GM18867 (cell line): ENCODE measurements at regions not wholly inside any gene's neighbourhood (a gene's known extent, or its start where the extent isn't known, plus 50 kb on each side); places are given as distances from the start of the nearest gene placed in this dataset.
A peak's percentile ranks its signal among the peaks of the same experiment; 100 is the strongest.

Experiments
- ATAC-seq: cut with Tn5 transposase; IDR thresholded peaks from one replicate; pipeline ENCODE4 v1.9.1; 2021; ENCODE audit warnings: mild to moderate bottlenecking, moderate library complexity; ENCODE audit not compliant: unreplicated experiment

DNA sequence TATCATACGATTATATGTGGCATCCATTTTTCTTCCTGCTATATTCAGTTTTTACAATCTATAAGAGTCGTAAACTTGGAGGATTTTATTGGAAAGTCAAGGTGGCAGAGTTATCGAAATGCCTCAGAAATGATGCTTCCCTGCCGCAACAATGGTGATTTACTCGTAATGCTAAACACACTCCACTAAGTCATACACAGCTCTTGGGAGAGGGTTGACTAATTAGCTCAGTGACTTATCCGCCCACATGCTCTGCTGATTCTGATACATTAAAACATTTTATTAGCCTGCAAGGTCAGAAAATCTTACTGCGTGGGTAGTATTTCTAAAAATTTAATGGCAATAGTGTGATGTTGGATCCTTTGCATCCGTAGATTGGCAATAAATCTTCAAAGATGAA, 420.1 kb downstream of the ARAP2 start:
- no peak for ATAC-seq

DNA sequence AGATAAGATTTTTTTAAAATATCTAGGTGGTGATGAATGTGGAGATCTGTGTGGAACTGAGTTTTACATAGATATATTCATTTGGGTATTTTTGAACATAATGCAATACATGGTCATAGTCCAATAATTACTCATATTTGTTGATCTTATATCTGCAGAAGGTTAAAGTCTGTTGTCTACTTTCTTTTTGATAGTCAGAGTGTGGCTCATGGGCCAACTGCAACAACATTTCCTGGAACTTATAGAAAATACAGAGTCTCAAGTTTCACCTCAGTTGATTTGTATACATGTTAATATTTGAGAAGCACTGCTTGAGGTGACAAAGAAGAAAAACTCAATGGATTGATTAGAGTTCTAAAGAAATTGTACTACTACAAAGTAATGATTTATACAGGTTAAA, 408.4 kb downstream of the ARAP2 start:
- no peak for ATAC-seq

DNA sequence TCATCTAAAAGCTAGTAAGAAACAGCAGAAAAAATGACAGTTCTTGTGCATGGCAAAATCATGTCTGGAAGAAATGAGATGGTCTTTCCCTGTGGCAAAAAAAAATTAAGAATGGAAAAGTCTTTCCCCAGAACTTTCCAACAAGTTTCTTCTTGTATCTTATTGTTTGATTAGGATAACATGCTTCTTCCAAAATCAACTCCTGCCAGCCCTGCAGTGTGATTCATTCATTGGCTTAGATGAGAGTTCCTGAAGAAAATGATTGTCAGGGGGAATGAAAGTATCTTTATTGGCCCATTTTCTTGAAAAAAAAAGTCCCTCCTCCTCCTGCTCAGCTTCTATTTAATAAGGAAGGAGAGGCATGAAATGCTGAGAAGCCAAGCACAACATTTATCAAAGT, 407.7 kb downstream of the ARAP2 start:
- ATAC-seq = no peak

DNA sequence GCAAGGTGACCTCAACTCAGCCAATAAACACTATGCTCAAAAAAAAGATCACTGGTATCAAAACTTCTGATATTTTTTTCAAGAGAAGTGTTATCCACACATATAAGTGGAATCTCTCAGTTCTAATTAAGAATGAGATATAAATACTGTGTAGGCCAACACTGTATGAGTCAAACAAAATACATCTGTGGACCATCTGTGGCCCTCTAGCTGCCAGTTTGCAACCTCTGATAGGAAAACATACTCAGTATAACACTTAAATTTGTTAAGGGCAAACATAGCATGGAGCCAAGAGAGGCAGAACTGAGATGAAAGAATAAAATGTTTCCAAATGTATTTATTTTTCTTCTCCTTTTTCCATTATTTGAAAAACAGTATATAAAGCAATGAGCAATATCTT, 377.3 kb downstream of the ARAP2 start:
- no peak for ATAC-seq

DNA sequence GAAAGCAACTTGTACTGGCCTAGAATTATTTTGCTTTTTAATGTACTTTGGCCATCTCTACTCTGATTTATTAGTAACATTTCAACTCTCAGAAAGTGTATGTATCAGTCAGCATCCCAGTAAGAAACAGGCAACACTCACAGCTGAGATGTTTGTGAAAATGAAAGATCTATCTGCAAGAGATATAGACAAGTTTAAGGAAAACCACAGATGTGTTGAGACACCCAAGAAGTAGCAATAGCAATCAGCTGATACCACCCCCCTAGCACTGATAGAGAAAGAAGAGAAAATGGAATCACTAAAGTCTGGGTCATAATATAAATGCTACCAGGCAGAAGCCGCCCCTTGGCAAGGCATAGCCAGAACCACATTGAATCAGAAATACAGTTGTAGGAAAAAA, 372.0 kb downstream of the ARAP2 start:
- ATAC-seq = no peak

DNA sequence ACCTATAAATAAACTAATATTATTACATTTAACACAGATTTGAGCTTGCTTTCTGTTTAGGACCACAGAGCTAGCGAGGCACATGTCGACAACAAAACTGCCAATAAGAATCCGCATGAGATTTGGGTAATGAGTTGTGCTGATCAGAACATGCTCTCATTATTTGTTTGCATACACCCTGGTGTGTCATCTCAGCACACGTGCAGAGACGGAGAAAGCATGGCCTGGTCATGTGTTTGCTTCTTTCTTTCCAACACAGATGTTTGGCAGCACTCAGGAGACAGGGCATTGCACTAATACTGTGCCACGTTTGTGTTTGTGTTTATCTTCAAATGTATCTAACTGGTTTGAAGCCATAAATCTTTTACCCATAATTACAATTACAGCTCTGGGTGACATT, 364.8 kb downstream of the ARAP2 start:
- no peak for ATAC-seq

DNA sequence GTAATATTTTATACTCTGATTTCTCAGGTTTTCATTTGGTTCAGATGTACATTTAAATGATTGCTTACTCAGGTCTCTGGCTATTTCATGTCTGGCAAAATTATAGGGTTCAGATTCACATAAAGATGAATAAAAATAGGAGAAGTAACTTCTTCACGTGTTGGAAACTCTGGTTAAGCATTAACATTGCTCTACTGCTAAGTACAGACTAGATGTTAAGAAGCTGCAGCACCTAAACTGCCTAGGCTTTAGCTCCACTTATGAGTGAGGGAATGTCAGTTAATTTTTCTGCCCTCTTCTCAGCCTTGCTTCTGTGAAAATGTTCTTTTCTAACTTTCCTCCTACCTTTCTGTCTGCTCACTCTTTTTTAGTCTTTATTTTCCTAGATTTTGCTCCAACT, 361.2 kb downstream of the ARAP2 start:
- no peak for ATAC-seq

DNA sequence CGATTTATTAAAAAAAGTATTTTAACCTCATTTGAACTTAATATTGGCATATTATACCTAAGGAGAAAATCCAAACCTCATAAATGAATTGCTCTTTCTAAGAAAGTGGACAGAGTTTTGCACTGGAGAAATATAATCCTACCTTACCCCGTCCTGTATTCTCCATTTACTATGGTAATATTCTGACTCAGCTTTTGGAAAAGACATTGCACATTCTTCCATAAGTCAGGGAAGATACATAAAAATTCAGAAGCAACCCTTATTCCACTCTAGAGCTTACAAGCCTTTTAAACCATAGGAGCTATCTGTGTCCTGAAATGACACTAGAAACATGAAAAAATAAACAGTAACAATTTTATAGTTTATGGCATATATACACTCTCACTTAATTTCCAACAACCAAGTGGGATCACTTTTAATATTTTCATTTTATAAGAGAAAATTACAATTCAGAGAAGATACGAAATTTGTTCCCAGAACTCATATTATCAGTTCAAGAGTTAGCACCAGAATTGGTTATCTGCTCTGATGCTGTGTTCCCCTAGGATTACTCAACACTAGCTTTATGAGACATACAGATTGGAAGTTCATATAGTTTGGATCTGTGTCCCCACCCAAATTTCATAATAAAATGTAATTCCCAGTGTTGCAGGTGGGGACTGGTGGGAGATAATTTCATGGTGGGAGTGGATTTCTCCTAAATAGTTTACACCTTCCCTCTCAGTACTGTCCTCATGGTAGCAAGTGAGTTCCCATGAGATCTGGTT, 359.4 kb downstream of the ARAP2 start:
- no peak for ATAC-seq

DNA sequence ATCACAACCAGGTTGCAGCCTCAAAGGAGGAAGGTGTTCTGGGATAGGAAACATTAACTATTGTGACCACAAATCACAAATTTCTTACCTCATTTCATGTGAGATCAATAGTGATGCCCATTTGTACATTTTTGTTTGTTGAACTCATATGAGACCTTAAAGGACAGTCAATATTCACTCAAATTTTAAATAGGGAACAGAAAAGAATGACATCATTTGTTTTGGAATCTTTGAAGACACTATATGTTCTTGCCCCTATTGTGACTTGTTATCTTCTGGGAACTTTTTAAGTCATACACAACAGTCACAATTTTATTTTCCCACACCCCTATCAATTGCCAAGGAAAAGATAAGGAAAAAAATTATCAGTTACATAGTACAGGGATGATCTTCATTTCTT, 346.5 kb downstream of the ARAP2 start:
- no peak for ATAC-seq

DNA sequence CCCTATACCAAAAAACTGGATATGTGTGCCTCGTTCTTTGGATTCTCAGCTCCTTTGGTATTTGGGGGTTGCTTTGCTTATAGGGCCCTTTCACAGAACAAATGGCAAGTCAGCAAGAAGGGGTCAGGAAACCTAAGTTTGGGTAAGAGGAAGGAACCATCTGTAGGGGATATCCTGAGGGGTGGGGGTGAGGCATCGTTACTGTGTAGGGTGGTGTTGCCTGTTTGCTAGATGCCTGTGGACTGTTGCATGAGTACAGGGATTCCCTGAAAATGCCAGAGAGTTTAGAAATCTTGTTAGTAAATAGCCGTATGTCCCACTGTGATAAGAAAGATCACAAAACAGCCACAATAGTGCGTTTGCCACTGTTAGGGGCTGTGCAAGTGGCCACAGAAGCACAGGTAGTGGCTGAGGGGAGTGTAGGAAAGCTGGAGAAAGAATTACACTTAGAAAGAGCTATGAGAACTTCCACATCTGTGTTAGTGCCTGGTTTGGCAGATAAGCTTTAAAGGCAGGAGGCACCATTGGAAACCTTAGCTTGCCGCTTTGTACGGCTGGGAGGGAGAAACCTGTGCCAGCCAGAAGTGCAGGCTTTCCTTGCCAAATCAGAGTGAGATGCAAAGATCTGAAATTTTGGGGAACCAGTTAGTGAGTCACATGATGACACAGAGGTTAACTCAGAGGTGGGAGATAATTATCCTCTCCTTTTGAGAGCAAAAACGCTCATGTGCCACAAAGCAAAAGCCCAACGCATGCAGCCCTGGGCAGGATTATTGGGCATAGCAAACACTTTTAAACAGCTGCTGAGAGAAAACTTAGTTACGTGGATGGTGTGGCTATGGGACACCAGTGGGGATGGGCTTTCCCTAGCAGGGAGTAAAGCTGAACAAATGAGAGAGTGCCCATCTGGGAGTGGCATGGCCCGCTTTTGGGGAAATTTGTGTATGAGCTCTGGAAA, 343.7 kb downstream of the ARAP2 start:
- no peak for ATAC-seq

DNA sequence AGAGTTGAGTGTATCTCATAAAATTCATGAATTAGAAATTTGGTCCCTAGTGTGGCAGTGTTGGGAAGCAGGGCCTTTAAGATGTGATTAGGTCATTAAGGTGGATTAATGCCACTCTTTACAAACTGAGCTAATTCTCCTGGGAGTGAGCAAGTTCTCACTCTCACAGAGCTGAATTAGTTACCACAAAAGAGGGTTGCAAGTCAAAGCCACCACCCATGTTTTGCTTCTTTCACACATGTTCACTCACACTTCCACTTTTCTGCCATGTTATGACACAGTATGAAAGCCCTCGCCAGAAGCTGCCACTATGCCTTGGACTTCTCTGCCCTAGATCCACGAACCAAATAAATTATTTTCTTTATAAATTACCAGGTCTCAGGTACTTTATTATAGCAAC, 332.1 kb downstream of the ARAP2 start:
- peak; percentile 97 for ATAC-seq

DNA sequence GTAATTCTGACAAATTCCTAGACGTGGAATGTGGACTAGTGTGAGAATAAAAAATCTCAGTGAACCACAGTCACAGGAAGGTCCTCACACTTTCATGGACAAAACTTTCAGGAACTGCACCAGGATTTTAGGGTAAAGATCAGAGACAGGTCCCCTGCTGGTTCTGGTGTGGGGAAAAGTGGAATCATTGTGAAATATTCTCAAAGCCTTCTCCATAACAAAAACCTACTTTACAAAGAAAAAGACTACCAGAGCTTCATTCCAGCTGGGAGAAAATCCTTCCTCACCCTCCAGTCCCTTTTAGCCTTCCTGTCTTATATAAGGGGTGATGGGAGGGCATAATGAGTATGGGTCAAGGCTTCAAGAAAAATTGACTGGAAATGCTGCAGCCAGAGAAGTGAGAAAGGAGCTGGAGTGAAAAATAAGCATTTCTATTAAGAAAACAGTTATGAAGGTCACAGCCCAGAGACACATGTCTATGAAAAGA, 325.8 kb downstream of the ARAP2 start:
- ATAC-seq = no peak

DNA sequence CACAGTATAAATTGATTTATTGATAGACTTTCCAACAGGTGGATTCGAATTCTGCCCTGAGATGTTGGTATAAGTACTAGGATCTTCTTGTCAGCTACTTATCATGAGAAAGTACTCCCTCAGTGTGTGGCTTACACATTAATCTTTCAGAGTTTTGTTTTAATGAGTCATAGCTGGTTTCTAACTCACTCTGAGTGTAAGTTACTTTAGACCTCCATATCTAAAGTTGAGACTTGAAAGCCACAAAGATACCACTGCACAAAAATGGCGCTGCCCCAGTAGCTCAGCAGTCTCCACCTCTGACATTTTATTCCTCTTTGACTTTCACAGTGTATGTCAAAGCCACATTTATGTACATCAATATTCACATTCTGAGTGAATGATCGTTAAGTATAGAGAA, 318.5 kb downstream of the ARAP2 start:
- peak; percentile 95 for ATAC-seq

DNA sequence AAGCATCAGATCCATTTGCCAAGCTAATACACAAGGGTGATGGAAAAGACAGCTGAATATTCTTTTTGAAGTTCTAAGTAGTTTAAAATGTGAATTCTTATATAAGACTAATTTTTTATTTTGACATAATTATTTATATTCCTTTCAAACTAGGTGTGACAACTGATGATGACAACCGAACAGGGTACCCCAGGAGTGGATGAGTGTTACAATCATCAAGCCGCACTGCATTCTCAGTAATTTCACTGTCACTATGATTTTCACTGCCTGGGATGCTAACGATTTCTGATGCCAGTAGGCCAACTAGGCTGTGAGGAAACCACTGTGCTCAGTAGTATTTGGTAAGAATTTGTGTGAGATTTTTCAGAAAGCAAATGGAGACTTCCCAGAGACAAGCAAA, 317.5 kb downstream of the ARAP2 start:
- no peak for ATAC-seq

DNA sequence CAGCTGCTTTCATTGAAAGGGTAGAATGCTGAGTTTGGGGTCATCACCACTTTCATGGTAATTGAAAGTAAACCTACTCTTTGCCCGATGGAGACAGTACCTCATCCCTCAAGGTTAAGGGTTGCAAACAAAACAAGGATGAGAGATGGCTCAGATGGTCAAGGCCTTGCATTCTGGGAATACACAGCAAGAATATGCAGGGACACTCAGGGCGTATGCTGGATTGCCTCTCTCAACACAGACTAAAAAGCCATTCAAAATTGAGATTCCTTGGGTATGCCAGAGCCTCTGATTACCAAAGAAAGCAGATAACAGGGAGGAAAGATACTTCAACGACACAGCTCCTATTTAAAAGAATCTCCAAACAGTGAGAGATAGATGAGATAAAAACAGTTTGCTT, 310.4 kb downstream of the ARAP2 start:
- ATAC-seq = no peak

DNA sequence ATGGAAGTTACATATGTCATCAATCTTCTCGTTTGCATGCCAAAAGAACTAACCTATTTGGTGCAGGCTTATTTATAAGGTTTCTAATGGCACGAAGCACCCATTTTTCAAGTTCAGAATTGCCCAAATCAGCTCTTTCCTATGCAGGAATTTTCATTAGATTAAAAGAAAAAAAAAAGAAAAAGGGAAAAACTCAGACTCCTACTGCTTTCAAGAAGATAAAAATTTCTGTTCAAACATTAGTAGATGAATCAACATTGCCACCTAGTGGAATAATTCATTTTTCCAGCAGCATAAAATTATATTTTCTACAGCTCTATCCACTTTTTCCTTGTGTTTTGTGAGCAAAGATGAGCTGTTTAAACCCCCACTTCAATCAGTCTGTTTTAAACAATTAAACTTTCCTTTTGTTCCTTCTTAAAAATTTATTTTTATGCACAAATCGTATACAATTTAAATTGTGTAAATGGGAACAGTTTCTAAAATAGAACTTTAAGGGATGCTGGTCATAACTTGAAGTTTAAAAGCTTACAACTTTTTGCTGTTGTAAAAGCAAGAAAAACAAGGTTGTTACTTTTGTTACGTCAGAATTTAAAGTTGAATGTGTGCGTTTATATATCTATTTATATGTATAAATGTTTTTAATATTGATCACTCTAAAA, 309.9 kb downstream of the ARAP2 start:
- peak; percentile 52 for ATAC-seq

DNA sequence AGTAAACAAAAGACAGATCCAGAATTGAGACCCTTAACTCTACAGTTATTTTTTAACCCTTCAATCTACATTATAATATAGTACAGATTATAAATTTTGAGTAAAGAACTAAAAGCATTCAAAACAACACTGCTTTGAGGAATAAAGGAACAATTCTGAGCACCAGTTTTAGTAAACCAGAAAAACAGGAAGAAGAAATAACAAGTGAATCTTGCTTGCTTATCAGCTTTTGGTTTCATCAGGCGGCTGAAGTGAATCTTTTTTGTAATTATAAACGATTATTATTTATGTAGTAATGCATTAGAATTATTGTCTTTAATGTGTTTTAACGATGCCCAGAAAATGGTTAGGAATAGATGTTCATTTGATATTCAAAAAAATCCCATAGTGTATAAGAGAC, 305.4 kb downstream of the ARAP2 start:
- no peak for ATAC-seq

DNA sequence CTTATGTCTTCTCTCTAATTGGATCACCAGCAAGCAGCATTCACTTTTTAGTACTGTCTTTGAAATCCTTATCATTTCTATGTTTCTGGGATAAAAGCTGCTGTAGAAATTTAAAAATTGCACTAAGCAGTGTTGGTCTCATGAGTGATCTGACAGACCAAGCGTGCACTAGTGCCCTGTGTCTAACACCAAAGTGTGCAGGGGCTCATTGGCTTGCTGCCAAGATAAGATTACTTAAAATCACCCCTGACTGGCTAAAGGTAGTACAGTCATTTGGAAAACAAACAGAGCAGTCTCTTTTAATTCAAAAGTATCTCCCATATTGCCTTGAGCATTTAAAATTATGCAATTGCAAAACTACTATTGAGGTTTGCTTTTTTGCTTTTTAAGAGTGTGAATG, 304.6 kb downstream of the ARAP2 start:
- no peak for ATAC-seq

DNA sequence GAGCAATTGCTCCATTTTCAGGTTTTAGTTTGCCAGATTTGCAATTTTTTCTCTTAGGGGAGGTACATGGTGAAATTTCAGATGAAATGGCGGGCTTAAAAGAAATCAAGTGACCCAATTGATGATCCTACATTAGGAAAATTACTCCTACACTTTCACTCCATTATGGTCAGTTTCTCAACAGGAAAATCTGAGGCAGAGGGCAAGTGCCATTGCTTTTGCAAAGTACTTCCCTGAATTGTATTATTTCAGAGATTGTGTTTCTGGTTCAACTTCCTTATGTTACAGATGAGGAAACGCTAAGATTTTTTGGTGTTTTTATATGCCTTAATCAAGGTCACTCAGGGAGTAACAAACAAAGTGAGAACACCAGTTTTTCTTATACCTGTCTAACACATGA, 302.2 kb downstream of the ARAP2 start:
- no peak for ATAC-seq

DNA sequence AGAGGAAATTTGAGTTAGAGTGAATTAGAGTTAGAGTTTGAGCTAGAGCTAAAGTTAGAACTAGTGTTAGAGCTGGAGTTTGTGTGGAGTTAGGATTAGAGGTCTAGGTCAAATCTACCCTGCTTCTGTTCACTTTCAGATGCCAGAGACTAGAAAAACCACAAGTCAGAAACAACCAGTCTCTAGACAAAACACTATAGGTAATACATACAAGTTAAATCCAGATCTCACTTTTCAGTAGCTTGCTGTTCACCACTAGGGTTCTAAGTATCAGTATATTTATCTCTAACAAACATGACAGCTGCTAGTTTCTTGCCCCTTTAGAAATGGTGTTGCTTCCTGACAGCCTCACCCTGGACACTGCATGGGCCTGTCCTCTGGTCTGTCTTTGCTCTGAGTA, 300.7 kb downstream of the ARAP2 start:
- ATAC-seq = peak; percentile 62

DNA sequence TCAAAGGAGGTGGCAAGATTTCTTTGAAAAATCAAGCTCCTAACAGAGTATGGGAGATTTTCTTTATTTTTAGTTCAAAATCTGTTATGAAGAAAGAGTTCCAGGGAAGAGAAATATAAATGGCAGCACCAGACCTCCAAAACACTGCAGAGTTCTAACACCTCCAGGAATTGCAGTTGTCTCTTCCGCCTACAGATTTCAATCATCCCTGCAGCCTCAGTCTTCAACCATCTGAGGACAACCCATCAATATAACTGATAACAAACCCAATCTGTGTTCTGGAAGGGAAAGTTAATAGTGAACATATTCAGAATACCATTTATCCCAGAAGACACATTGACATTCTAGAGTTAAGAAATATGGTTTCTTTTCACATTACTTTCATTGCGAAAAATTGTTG, 296.1 kb downstream of the ARAP2 start:
- no peak for ATAC-seq

DNA sequence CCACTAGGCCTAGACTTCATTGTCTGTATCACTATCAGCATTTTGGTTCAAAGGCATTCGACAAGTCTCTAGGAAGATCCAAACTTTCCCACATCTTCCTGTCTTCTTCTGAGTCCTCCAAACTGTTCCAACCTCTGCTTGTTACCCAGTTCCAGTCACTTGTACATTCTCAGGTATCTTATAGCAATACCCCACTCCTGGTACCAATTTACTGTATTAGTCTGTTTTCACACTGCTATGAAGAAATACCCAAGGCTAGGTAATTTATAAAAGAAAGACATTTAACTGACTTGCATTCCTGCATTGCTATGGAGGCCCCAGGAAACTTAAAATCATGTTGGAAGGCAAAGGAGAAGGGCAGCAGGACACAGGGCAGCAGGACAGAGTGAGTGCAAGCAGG, 293.9 kb downstream of the ARAP2 start:
- no peak for ATAC-seq
